NOMO-1 treated with DMSO at 0.1 percent for 48 hours (cell line): ENCODE measurements at regions not wholly inside any gene's neighbourhood (a gene's known extent, or its start where the extent isn't known, plus 50 kb on each side); places are given as distances from the start of the nearest gene placed in this dataset.

Source experiments
- DNase-seq: peaks from one replicate; lab custom pipeline; 2025; ENCODE audit not compliant: unreplicated experiment; lab: John Stamatoyannopoulos, UW

- no peak for DNase-seq
These were observed 325.6 kb downstream of the SEC23A start for GRCh38 chr14:38777401-38777800.

GRCh38 chr14:38775986-38776385 lies 327.0 kb downstream of the SEC23A start:
- no peak for DNase-seq

DNA sequence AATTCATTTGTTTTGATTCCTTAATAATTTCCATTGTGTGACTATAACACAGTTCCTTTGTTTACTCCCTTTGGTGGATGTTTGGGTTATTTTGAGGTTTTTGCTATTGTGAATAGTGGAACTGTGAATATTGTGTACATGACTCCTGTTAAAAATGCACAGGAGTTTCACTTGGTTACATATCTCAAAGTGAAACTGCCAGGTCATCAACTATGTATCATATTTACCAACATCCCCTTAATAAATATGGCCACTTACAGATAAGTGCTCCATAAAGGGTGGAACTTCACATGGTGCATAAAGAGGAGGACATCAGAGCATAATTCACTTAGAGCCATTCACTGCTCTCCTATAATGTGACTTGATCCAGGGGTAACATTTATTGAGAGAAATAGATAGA lies 328.9 kb downstream of the SEC23A start:
- DNase-seq = no peak

DNA sequence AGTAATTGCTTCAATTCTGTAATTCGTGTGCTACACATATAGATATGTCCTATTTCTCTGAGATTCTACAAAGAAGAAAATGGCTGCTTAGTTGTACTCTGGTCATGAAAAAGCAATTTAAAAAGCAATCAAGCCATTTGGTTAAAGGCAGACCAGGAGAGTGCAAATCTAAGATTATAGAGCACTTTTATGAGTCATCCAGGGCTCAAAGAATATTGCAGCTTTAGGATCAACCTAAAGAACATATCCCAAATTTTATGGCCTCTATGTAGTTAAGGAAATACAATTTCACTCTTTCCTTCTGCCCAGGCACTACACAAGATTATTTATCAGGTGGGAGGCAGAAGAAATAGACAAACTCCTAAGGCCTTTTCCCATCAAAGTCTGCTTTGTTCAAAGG lies 332.8 kb downstream of the SEC23A start:
- DNase-seq = no peak

GRCh38 chr14:38762845-38763244 lies 340.2 kb downstream of the SEC23A start:
- peak; percentile 9 for DNase-seq

GRCh38 chr14:38762426-38762825 lies 340.6 kb downstream of the SEC23A start:
- no peak for DNase-seq

GRCh38 chr14:38761033-38761432 lies 342.0 kb downstream of the SEC23A start:
- DNase-seq = no peak

GRCh38 chr14:38758661-38759060 lies 344.4 kb downstream of the SEC23A start:
- no peak for DNase-seq

DNA sequence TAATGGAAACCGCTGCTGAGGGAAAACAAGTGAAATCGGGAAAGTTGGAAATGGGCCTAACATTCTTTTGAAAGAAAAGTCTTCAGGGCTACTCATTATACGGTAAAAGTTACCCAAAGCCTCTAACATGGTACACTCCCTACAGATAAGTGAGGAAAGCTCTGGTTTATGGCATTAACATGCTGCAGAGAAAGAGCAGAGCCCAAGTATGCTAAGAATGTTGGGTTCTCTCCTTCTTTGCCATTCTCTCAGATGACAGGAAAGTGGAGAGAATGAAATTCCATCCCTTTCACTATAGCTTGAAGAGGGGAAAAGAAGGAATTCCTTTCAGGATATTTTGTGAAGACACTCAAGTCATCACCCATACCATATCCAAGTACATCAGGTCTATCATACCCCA lies 348.0 kb downstream of the SEC23A start:
- no peak for DNase-seq

GRCh38 chr14:38752750-38753149 lies 350.3 kb downstream of the SEC23A start:
- no peak for DNase-seq

- DNase-seq = no peak
These were observed 350.7 kb downstream of the SEC23A start for GRCh38 chr14:38752341-38752740.

DNA sequence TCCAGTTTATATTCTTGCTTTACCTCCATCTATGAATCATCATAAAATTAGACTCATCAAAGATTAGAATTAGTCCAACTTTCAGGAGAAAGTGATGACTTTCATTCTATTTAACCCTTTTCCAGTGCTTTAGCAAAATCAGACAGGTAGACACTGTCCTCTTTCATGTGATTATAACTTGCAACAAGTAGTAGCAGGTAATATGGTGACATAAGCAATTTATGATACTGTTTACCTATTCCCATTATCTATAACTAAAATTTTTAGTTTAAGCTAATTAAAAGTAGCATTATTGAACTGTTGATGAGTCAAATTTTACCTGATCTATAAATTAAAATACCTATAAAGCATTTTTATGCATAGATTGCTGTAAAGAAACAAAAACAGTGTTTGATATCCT lies 351.6 kb downstream of the SEC23A start:
- no peak for DNase-seq

GRCh38 chr14:38749936-38750335 lies 353.1 kb downstream of the SEC23A start:
- no peak for DNase-seq

DNA sequence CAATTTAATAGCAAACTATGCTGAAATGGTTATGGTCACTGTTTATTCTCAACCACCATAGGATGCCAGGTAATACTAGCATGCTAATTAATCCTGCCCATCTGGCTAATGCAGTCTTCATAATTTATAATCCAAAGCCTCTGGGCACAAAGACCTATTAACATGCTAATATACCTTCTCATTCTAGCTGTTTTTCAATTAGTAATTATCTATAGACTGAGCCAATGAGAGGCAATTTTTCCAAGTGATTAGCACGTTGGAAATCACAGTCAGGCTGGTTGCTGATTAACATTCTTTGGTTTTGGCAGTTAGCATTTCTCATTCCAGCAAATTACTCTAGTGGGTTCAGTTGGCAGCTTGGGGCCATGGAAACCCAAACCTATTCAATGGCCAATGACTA lies 357.2 kb downstream of the SEC23A start:
- DNase-seq = no peak

GRCh38 chr14:38743966-38744584 lies 359.0 kb downstream of the SEC23A start:
- DNase-seq = no peak

GRCh38 chr14:38737686-38738407 lies 365.2 kb downstream of the SEC23A start:
- DNase-seq = no peak

- DNase-seq = peak; percentile 2
These were observed 368.0 kb downstream of the SEC23A start for GRCh38 chr14:38735005-38735404.

DNA sequence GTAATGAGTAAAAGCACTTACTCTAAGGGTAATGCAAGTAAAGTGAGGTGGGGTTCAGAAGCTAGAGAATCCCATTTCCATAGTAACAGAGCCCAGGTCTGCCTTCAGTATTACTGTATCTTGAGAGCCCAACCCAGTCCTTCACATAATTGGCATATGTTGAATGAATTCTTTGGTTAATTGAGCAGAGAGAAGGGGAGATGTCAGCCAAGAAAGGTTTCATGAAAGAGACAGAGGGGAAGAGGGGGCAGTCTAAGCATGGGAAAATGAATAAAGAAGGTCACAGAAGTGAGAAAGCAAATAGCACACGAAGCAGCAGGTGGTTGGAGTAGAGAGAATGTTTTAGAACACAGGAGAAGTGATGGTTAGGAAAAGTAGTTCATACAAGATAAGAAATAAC lies 371.1 kb downstream of the SEC23A start:
- DNase-seq = no peak

GRCh38 chr14:38730420-38730819 lies 372.6 kb downstream of the SEC23A start:
- DNase-seq = no peak

DNA sequence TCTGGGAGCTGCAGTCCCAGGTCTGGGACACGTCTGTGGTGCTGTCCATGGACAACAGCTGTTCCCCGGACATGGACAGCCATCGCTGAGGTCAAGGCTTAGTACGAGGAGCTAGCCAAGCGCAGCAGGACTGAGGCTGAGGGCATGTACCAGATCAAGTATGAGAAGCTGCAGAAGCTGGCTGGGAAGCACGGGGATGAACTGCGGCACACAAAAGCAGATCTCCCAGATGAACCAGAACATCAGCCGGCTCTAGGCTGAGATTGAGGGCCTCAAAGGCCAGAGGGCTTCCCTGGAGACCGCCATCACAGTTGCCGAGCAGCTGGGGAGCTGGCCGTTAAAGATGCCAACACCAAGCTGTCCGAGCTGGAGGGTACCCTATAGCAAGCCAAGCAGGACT lies 375.3 kb downstream of the SEC23A start:
- DNase-seq = no peak

DNA sequence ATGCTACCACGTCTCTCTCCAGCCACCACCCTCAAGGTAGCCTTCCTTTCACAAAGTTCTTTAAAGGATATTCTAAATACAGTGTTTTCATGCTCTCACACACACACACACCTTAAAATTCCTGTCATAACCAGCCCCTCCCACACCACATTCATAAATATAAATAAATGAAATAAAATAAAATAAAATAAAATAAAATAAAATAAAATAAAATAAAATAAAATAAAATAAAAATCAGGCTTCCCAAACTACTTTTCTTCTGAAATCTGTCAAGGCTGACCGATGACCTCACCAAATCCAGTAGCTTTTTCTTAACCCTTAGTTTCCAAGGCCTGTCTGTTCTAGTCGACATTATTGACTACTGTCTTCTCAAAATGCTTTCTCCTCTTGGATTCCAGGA lies 378.4 kb downstream of the SEC23A start:
- DNase-seq = no peak

GRCh38 chr14:38723959-38724358 lies 379.1 kb downstream of the SEC23A start:
- no peak for DNase-seq

GRCh38 chr14:38723277-38723676 lies 379.8 kb downstream of the SEC23A start:
- DNase-seq = no peak
